ENCODE measurements at regions not wholly inside any gene's neighbourhood (a gene's known extent, or its start where the extent isn't known, plus 50 kb on each side); places are given as distances from the start of the nearest gene placed in this dataset.
"Not testable (repeated sequence)": the region's sequence is repeated elsewhere in the genome, so short reads cannot be mapped to it uniquely, and the experiment has no call there.

DNA sequence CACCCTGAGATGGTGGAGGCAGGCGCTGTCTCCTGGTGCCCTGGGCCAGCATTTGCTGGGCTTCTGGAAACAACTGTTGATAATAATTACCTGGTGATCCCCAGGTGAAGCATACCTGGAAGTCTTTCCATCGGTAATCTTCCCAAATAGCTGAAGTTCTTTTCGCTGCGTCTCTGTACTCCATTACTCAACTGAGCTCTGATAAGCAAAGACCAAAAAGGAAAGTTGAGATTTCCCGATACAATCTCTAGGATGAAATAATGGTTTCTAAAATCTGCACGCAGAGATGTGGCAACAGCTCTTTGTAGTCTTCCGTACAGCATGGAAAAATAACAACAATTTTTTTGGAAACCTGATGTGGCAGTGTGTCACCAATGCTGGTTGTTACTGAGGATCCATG is 226.5 kb downstream of the GATA3 start:
- Histone ChIP-seq H3K27ac (no peak overlapping the region), H3K27me3 (no peaks in the 10 kb centered on the region), H3K4me3 (no peak overlapping the region), H3K9me2 (replicated peaks; ENCODE audit: insufficient read depth) (no peaks in the 10 kb centered on the region), H2AFZ (no peak overlapping the region), H4K20me1 (ENCODE audit: insufficient read depth, poor library complexity, severe bottlenecking) (no peaks in the 10 kb centered on the region), H3K4me2 (no peak overlapping the region), H3K9me3 (ENCODE audit: low read depth) (no peaks in the 10 kb centered on the region), H3K4me1 (ENCODE audit: insufficient read depth) (no peaks in the 10 kb centered on the region), H3K36me3 (replicated peaks; ENCODE audit: insufficient read depth, low read depth) (no peaks in the 10 kb centered on the region), H3K79me2 (no peaks in the 10 kb centered on the region)
- DNase-seq (ENCODE audit: low spot score), result no peak
- TF ChIP-seq, protein P1, sequence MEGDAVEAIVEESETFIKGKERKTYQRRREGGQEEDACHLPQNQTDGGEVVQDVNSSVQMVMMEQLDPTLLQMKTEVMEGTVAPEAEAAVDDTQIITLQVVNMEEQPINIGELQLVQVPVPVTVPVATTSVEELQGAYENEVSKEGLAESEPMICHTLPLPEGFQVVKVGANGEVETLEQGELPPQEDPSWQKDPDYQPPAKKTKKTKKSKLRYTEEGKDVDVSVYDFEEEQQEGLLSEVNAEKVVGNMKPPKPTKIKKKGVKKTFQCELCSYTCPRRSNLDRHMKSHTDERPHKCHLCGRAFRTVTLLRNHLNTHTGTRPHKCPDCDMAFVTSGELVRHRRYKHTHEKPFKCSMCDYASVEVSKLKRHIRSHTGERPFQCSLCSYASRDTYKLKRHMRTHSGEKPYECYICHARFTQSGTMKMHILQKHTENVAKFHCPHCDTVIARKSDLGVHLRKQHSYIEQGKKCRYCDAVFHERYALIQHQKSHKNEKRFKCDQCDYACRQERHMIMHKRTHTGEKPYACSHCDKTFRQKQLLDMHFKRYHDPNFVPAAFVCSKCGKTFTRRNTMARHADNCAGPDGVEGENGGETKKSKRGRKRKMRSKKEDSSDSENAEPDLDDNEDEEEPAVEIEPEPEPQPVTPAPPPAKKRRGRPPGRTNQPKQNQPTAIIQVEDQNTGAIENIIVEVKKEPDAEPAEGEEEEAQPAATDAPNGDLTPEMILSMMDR (IDR thresholded peaks at IDR 0.05; ENCODE audit: poor library complexity), result no peak
- no peak for TF ChIP-seq EZH2phosphoT487 (IDR thresholded peaks at IDR 0.05; ENCODE audit: low read depth, severe bottlenecking, unreplicated experiment)
- TF ChIP-seq EZH2 (IDR thresholded peaks at IDR 0.05; ENCODE audit: borderline replicate concordance), result no peak
- WGBS (ENCODE audit: low lambda C conversion rate, missing lambda C conversion rate), result 84% methylated on average over 7 of the region's 7 CpGs

DNA sequence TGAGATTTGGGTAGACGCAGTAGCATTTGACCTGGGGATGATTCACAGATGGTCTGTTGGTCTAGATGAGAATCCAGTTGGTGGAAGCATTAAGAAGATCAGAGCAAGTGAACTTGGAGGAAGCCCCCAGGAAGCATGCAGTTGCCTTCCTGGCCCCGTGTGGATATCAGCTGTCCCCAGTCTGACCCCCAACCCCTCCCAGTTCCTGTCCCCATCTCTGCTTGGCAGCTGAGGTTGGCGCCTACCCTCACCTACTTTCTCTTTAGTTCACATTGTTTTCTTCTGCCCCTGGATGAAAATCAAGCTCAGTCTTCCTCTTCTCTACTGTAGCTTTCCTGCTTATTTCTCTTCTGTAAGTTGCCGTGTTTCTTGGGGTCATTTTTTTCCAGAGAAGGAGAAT is 227.9 kb downstream of the GATA3 start:
- Histone ChIP-seq H4K20me1 (ENCODE audit: insufficient read depth, poor library complexity, severe bottlenecking) (no peaks in the 10 kb centered on the region), H3K4me1 (ENCODE audit: insufficient read depth) (no peaks in the 10 kb centered on the region), H3K9me2 (replicated peaks; ENCODE audit: insufficient read depth) (no peaks in the 10 kb centered on the region), H3K36me3 (replicated peaks; ENCODE audit: insufficient read depth, low read depth) (no peaks in the 10 kb centered on the region), H3K27ac (no peak overlapping the region), H3K4me2 (no peak overlapping the region), H3K9me3 (ENCODE audit: low read depth) (no peaks in the 10 kb centered on the region), H3K79me2 (no peaks in the 10 kb centered on the region), H3K4me3 (no peak overlapping the region), H2AFZ (no peak overlapping the region), H3K27me3 (no peaks in the 10 kb centered on the region)
- no peak for DNase-seq (ENCODE audit: low spot score)
- no peak for TF ChIP-seq EZH2 (IDR thresholded peaks at IDR 0.05; ENCODE audit: borderline replicate concordance)
- 81% methylated on average over 4 of the region's 4 CpGs for WGBS (ENCODE audit: low lambda C conversion rate, missing lambda C conversion rate)

DNA sequence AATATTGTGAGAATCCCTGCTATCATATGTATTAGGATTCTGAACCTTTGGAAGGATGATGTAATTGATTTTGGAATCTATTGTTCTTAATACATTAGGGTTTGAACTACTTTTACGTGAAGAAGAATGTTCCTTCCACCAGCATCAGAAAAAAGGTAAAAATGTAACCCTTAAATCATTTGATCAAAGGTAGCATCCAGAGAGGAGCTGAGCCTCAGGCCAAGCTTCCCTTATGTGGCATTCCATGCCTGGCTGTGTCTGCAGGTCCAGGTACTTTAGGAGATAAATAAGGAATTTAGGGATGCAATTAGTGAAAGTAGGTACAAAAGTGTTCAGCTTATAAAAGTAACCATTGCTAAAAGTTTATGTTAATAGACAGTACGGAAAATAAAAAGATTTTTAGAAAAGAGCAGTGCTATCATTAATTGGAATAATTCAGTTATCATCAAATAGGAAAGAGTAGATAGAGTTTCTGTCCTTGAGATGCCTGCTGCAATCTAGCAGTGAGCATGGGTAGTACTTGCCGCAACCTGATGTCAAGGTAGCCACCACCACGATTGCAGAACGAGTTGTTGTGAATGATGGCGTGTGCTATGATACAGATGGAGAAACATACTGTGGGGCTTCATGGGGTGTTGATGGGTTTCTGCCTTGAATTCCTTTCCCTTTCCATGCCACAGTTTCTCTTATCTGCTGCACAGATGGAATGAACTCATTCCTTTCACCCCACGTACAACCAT is 228.8 kb downstream of the GATA3 start:
- H3K79me2 ChIP-seq, result no peaks in the 10 kb centered on the region
- H3K36me3 ChIP-seq (replicated peaks; ENCODE audit: insufficient read depth, low read depth), result no peaks in the 10 kb centered on the region
- H4K20me1 ChIP-seq (ENCODE audit: insufficient read depth, poor library complexity, severe bottlenecking), result no peaks in the 10 kb centered on the region
- 90% methylated on average over 7 of the region's 7 CpGs for WGBS (ENCODE audit: low lambda C conversion rate, missing lambda C conversion rate)
- TF ChIP-seq, protein P1 (IDR thresholded peaks at IDR 0.05; ENCODE audit: poor library complexity), result no peak
- TF ChIP-seq EZH2 (IDR thresholded peaks at IDR 0.05; ENCODE audit: borderline replicate concordance) (no peak), EZH2phosphoT487 (IDR thresholded peaks at IDR 0.05; ENCODE audit: low read depth, severe bottlenecking, unreplicated experiment) (no peak)
- H3K27ac ChIP-seq, result no peak overlapping the region
- DNase-seq (ENCODE audit: low spot score), result no peak
- no peak overlapping the region for H3K4me3 ChIP-seq
- no peaks in the 10 kb centered on the region for H3K9me3 ChIP-seq (ENCODE audit: low read depth)
- H3K4me1 ChIP-seq (ENCODE audit: insufficient read depth), result no peaks in the 10 kb centered on the region
- H3K4me2 ChIP-seq, result no peak overlapping the region
- no peaks in the 10 kb centered on the region for H3K9me2 ChIP-seq (replicated peaks; ENCODE audit: insufficient read depth)
- no peaks in the 10 kb centered on the region for H3K27me3 ChIP-seq
- no peak overlapping the region for H2AFZ ChIP-seq

DNA sequence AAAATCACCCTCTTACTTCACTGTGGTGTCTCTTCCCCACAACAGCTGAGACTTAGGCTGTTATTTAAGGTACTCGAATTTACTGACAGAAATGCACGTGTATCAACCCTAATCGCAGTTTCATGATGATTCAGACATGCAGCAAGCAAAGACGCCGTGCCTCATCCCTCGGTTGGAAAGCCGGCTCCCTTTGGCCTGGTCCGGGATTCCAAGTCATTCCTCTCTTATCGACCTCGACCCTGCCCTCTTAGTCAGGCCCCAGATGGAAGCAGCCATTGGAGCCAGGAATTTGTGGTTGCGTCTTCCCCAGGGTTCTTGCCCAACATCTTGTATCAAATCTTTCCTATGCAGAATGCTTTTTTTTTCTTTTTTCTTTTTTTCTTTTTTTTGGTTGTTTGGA is 229.5 kb downstream of the GATA3 start:
- Histone ChIP-seq H3K4me2 (no peak overlapping the region), H3K9me3 (ENCODE audit: low read depth) (no peaks in the 10 kb centered on the region), H2AFZ (no peak overlapping the region), H4K20me1 (ENCODE audit: insufficient read depth, poor library complexity, severe bottlenecking) (no peaks in the 10 kb centered on the region), H3K9me2 (replicated peaks; ENCODE audit: insufficient read depth) (no peaks in the 10 kb centered on the region), H3K27ac (no peak overlapping the region), H3K36me3 (replicated peaks; ENCODE audit: insufficient read depth, low read depth) (no peaks in the 10 kb centered on the region), H3K4me1 (ENCODE audit: insufficient read depth) (no peaks in the 10 kb centered on the region), H3K4me3 (no peak overlapping the region), H3K79me2 (no peaks in the 10 kb centered on the region), H3K27me3 (no peaks in the 10 kb centered on the region)
- no peak for TF ChIP-seq EZH2phosphoT487 (IDR thresholded peaks at IDR 0.05; ENCODE audit: low read depth, severe bottlenecking, unreplicated experiment)
- TF ChIP-seq, protein P1 (IDR thresholded peaks at IDR 0.05; ENCODE audit: poor library complexity), result no peak
- no peak for TF ChIP-seq EZH2 (IDR thresholded peaks at IDR 0.05; ENCODE audit: borderline replicate concordance)
- no peak for DNase-seq (ENCODE audit: low spot score)
- 92% methylated on average over 11 of the region's 11 CpGs for WGBS (ENCODE audit: low lambda C conversion rate, missing lambda C conversion rate)

DNA sequence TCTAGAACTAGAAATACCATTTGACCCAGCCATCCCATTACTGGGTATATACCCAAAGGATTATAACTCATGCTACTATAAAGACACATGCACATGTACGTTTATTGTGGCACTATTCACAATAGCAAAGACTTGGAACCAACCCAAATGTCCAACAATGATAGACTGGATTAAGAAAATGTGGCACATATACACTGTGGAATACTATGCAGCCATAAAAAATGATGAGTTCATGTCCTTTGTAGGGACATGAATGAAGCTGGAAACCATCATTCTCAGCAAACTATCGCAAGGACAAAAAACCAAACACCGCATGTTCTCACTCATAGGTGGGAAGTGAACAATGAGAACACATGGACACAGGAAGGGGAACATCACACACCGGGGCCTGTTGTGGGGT is 231.5 kb downstream of the GATA3 start:
- not testable (repeated sequence) for H3K79me2 ChIP-seq; H3K9me2 ChIP-seq (replicated peaks; ENCODE audit: insufficient read depth); H2AFZ ChIP-seq; H3K4me1 ChIP-seq (ENCODE audit: insufficient read depth); H3K4me3 ChIP-seq; DNase-seq (ENCODE audit: low spot score); H4K20me1 ChIP-seq (ENCODE audit: insufficient read depth, poor library complexity, severe bottlenecking); H3K27me3 ChIP-seq; H3K27ac ChIP-seq; H3K4me2 ChIP-seq; H3K9me3 ChIP-seq (ENCODE audit: low read depth); H3K36me3 ChIP-seq (replicated peaks; ENCODE audit: insufficient read depth, low read depth)
- 88% methylated on average over 2 of the region's 4 CpGs for WGBS (ENCODE audit: low lambda C conversion rate, missing lambda C conversion rate)
